Stomach smooth muscle (tissue), 2 donors: ENCODE measurements at regions not wholly inside any gene's neighbourhood (a gene's known extent, or its start where the extent isn't known, plus 50 kb on each side); places are given as distances from the start of the nearest gene placed in this dataset.

Experiments used
- H3K27ac ChIP-seq: one replicate; pipeline ENCODE4 v1.7.0; 2013; ENCODE audit warnings: mild to moderate bottlenecking, low read length, inconsistent platforms
- H3K27me3 ChIP-seq, 2 donors: one replicate each; pipeline ENCODE4 v1.7.0; 2013; ENCODE audit warnings: low read length in 2 of 2; ENCODE audit not compliant: insufficient read depth in 2 of 2, control insufficient read depth in 1 of 2
- H3K36me3 ChIP-seq, 2 donors: one replicate each; pipeline ENCODE4 v1.7.0; 2013; ENCODE audit warnings: low read length in 2 of 2; ENCODE audit not compliant: control insufficient read depth in 2 of 2, insufficient read depth in 2 of 2
- H3K4me1 ChIP-seq: one replicate; pipeline ENCODE4 v1.7.0; 2013; ENCODE audit warnings: low read length; ENCODE audit not compliant: control insufficient read depth, insufficient read depth
- H3K4me3 ChIP-seq, 2 donors: one replicate each; pipeline ENCODE4 v1.7.0; 2013; ENCODE audit warnings: low read length in 2 of 2
- H3K9ac ChIP-seq, 2 donors: one replicate each; pipeline ENCODE4 v1.7.0; 2013; ENCODE audit warnings: low read length in 2 of 2, mild to moderate bottlenecking in 1 of 2
- H3K9me3 ChIP-seq, 2 donors: one replicate each; pipeline ENCODE4 v1.7.0; 2013; ENCODE audit warnings: low read length in 2 of 2; ENCODE audit not compliant: control insufficient read depth in 2 of 2
- donor health status: healthy.
- donor health status: Pancreatic carcinoma.

GRCh38 chr6:134446896-134447295, 129.0 kb upstream of the SGK1 start:
- Histone ChIP-seq H3K27me3 (no peaks in the 10 kb centered on the region), H3K4me1 (no peaks in the 10 kb centered on the region), H3K9ac (no peak overlapping the region), H3K4me3 (no peak overlapping the region), H3K9me3 (no peaks in the 10 kb centered on the region), H3K36me3 (no peaks in the 10 kb centered on the region), H3K27ac (no peak overlapping the region)

- H3K9ac ChIP-seq: no peak overlapping the region
- H3K27ac ChIP-seq: no peak overlapping the region
These were observed 128.4 kb upstream of the SGK1 start for GRCh38 chr6:134446218-134446848.

DNA sequence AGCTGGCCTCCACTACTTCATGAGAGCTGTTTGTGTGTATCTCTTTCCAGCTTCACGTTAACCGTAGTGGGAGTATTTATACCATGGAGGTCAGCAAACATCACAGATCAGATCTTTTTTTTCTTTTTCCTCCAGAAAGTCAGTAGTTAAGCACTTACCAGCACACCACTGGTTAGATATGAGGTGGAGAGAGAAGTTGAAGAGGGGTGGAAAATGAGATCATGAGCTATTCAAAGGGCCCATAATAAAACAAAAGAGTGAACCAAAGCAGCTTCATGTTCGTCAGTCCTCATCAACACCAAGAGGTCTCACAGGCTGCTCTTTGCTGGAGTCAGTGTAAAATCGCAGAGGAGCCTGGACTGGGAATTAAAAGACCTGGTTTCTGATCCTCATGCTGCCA, 125.1 kb upstream of the SGK1 start:
- no peaks in the 10 kb centered on the region for H3K27me3 ChIP-seq
- H3K36me3 ChIP-seq: no peaks in the 10 kb centered on the region
- no peaks in the 10 kb centered on the region for H3K4me1 ChIP-seq
- H3K9ac ChIP-seq: no peak overlapping the region
- H3K4me3 ChIP-seq: no peak overlapping the region
- H3K9me3 ChIP-seq: no peaks in the 10 kb centered on the region
- H3K27ac ChIP-seq: no peak overlapping the region

More at GRCh38 chr6:134446218-134446848, 128.4 kb upstream of the SGK1 start:
- Histone ChIP-seq H3K9me3 (no peaks in the 10 kb centered on the region), H3K4me1 (no peaks in the 10 kb centered on the region), H3K36me3 (no peaks in the 10 kb centered on the region), H3K27me3 (no peaks in the 10 kb centered on the region), H3K4me3 (no peak overlapping the region)

DNA sequence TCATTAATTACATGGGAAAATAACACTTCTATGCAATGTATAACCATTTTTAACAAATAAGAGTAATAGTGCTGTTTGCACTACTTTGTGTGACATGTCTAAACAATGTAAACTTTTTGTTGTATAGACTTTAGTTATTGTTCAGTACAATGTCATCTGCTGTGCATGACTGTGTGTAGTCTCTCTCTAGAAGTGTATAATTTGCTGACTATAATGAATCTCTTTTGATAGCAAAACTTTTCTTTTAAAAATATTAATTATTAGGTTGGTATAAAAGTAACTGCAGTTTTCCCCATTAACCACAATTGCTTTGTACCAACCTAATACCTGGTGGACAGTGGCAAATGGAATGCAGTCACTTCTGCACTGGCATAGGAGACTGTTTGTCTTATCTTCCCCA, 124.2 kb upstream of the SGK1 start:
- H3K27ac ChIP-seq: no peak overlapping the region
- H3K27me3 ChIP-seq: no peaks in the 10 kb centered on the region
- no peaks in the 10 kb centered on the region for H3K4me1 ChIP-seq
- no peaks in the 10 kb centered on the region for H3K36me3 ChIP-seq
- no peaks in the 10 kb centered on the region for H3K9me3 ChIP-seq
- no peak overlapping the region for H3K9ac ChIP-seq
- no peak overlapping the region for H3K4me3 ChIP-seq

DNA sequence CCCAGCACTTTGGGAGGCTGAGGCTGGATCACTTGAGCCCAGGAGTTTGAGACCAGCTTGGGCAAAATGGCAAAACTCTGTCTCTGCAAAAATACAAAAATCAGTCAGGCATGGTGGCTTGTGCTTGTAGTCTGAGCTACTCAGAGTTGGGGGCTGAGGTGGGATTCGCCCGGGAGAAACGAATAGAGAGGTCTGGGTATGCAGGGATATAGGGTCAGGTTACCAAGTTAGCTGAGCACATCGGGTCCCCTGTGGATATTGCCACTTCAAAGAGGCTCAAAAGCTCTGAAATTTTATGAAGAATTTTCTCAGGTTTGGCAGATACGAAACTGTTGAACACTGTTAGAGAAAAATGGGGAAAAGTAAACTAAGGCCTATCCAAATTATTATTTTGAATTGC, 120.9 kb upstream of the SGK1 start:
- H3K9ac ChIP-seq: no peak overlapping the region
- no peaks in the 10 kb centered on the region for H3K36me3 ChIP-seq
- no peaks in the 10 kb centered on the region for H3K4me1 ChIP-seq
- no peaks in the 10 kb centered on the region for H3K9me3 ChIP-seq
- H3K27ac ChIP-seq: no peak overlapping the region
- H3K4me3 ChIP-seq: no peak overlapping the region
- no peaks in the 10 kb centered on the region for H3K27me3 ChIP-seq

- Histone ChIP-seq H3K9ac (no peak overlapping the region), H3K9me3 (no peaks in the 10 kb centered on the region), H3K4me1 (no peaks in the 10 kb centered on the region), H3K27me3 (no peaks in the 10 kb centered on the region), H3K36me3 (no peaks in the 10 kb centered on the region), H3K4me3 (no peak overlapping the region), H3K27ac (no peak overlapping the region)
These were observed 119.5 kb upstream of the SGK1 start for GRCh38 chr6:134437376-134437775.

GRCh38 chr6:134436950-134437349, 119.0 kb upstream of the SGK1 start:
- Histone ChIP-seq H3K9me3 (no peaks in the 10 kb centered on the region), H3K4me3 (no peak overlapping the region), H3K9ac (no peak overlapping the region), H3K27me3 (no peaks in the 10 kb centered on the region), H3K4me1 (no peaks in the 10 kb centered on the region), H3K36me3 (no peaks in the 10 kb centered on the region), H3K27ac (no peak overlapping the region)

GRCh38 chr6:134436281-134436815, 118.4 kb upstream of the SGK1 start:
- Histone ChIP-seq H3K36me3 (no peaks in the 10 kb centered on the region), H3K9ac (no peak overlapping the region), H3K4me3 (no peak overlapping the region), H3K4me1 (no peaks in the 10 kb centered on the region), H3K27me3 (no peaks in the 10 kb centered on the region), H3K9me3 (no peaks in the 10 kb centered on the region), H3K27ac (no peak overlapping the region)

GRCh38 chr6:134435814-134436280, 117.9 kb upstream of the SGK1 start:
- no peaks in the 10 kb centered on the region for H3K27me3 ChIP-seq
- no peaks in the 10 kb centered on the region for H3K36me3 ChIP-seq
- H3K9me3 ChIP-seq: no peaks in the 10 kb centered on the region
- H3K4me1 ChIP-seq: no peaks in the 10 kb centered on the region
- no peak overlapping the region for H3K9ac ChIP-seq
- H3K27ac ChIP-seq: no peak overlapping the region
- no peak overlapping the region for H3K4me3 ChIP-seq

DNA sequence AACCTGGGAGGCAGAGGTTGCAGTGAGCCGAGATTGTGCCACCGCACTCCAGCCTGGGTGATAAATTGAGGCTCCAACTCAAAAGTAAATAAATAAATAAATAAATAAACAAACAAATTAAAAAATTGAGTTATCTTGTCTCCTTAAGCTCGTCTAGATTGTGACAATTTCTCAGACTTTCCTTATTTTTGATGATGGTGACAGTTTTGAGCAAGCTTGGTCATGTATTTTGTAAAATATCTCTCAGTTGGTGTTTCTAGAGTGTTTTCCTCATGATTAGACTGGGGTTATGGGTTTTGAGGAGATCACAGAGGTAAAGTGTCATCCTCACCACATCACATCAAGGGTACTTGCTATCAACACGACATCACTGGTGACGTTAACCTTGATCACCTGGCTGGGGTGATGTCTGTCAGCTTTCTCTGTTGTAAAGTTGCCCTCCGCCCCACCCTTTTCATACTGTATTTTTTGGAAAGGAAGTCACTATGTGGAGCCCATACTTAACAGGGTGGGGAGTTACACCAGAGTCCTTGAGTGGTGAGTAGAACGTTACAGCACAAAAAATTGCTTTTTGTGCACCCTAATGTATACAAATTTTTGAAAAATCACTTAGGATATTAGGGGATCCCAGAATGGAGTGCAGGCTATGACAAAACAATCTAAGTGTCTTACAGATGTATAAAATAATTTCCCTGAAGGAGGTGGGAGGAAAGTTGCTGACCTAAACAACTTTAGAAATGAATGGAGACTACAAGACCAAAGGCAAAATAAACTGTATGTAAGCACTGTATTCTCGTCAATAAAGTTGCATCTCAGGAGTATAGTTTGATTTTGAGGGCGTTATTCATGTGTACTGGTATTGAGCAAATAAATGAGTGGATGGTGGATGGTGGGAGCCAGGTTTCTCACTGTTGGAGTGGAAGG, 116.4 kb upstream of the SGK1 start:
- no peak overlapping the region for H3K9ac ChIP-seq
- no peaks in the 10 kb centered on the region for H3K9me3 ChIP-seq
- no peak overlapping the region for H3K27ac ChIP-seq
- no peak overlapping the region for H3K4me3 ChIP-seq
- H3K36me3 ChIP-seq: no peaks in the 10 kb centered on the region
- no peaks in the 10 kb centered on the region for H3K4me1 ChIP-seq
- H3K27me3 ChIP-seq: no peaks in the 10 kb centered on the region

GRCh38 chr6:134432036-134432435, 114.1 kb upstream of the SGK1 start:
- Histone ChIP-seq H3K4me3 (no peak overlapping the region), H3K9me3 (no peaks in the 10 kb centered on the region), H3K36me3 (no peaks in the 10 kb centered on the region), H3K9ac (no peak overlapping the region), H3K4me1 (no peaks in the 10 kb centered on the region), H3K27ac (no peak overlapping the region), H3K27me3 (no peaks in the 10 kb centered on the region)
